ENCODE measurements at regions not wholly inside any gene's neighbourhood (a gene's known extent, or its start where the extent isn't known, plus 50 kb on each side); places are given as distances from the start of the nearest gene placed in this dataset.

DNA sequence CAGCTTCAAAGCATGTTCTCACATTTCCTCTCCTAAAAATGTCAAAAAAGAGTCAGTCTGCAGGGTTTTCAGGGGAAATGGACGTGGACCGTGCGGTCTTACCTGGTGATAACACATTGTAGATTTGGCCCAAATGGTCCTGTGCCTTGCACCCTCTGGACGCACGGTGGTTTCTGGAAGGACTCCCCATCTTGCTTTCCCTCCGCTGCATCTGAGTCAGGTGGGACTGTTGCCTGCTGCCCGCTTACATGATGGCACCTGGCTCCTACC lies 1290.1 kb downstream of the TBC1D22A start:
- TF ChIP-seq, protein P1, sequence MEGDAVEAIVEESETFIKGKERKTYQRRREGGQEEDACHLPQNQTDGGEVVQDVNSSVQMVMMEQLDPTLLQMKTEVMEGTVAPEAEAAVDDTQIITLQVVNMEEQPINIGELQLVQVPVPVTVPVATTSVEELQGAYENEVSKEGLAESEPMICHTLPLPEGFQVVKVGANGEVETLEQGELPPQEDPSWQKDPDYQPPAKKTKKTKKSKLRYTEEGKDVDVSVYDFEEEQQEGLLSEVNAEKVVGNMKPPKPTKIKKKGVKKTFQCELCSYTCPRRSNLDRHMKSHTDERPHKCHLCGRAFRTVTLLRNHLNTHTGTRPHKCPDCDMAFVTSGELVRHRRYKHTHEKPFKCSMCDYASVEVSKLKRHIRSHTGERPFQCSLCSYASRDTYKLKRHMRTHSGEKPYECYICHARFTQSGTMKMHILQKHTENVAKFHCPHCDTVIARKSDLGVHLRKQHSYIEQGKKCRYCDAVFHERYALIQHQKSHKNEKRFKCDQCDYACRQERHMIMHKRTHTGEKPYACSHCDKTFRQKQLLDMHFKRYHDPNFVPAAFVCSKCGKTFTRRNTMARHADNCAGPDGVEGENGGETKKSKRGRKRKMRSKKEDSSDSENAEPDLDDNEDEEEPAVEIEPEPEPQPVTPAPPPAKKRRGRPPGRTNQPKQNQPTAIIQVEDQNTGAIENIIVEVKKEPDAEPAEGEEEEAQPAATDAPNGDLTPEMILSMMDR (IDR thresholded peaks at IDR 0.05), result no peak
- TF ChIP-seq ZFX (IDR thresholded peaks at IDR 0.05; ENCODE audit: borderline replicate concordance), result no peak
